Smooth muscle cell (in vitro differentiated cells): ENCODE measurements at regions not wholly inside any gene's neighbourhood (a gene's known extent, or its start where the extent isn't known, plus 50 kb on each side); places are given as distances from the start of the nearest gene placed in this dataset.

ENCODE experiments used
- DNase-seq: peaks from one replicate; lab custom pipeline; 2025; ENCODE audit not compliant: unreplicated experiment; lab: John Stamatoyannopoulos, UW
- H2AFZ ChIP-seq: fragments of 200-600 bp; sonication (generic); 2 replicates; pipeline ENCODE4 v1.6.0; 2016; ENCODE audit warnings: antibody characterized with exemption, low read depth, mild to moderate bottlenecking
- H3F3A ChIP-seq: fragments of 200-600 bp; sonication (generic); 2 replicates; pipeline ENCODE4 v1.6.0; 2017; ENCODE audit warnings: antibody characterized with exemption, low read depth
- H3K27ac ChIP-seq: fragments of 200-600 bp; sonication (generic); 2 replicates; pipeline ENCODE4 v1.5.1; 2016; ENCODE audit warnings: low read depth, mild to moderate bottlenecking
- H3K27me3 ChIP-seq: fragments of 200-600 bp; sonication (generic); 2 replicates; pipeline ENCODE4 v1.6.1; 2016; ENCODE audit warnings: low read depth, mild to moderate bottlenecking
- H3K36me3 ChIP-seq: fragments of 200-600 bp; sonication (generic); 2 replicates; pipeline ENCODE4 v1.5.1; 2016; ENCODE audit warnings: low read depth
- H3K4me1 ChIP-seq: fragments of 200-600 bp; sonication (generic); 2 replicates; pipeline ENCODE4 v1.5.1; 2016; ENCODE audit warnings: low read depth
- H3K4me2 ChIP-seq: fragments of 200-600 bp; sonication (generic); 2 replicates; pipeline ENCODE4 v1.6.0; 2016; ENCODE audit warnings: mild to moderate bottlenecking
- H3K4me3 ChIP-seq: fragments of 200-600 bp; sonication (generic); 2 replicates; pipeline ENCODE4 v1.5.1; 2016; ENCODE audit warnings: mild to moderate bottlenecking
- H3K79me2 ChIP-seq: fragments of 200-600 bp; sonication (generic); 2 replicates; pipeline ENCODE4 v1.6.0; 2016; ENCODE audit warnings: low read depth, mild to moderate bottlenecking
- H3K9ac ChIP-seq: fragments of 200-600 bp; sonication (generic); 2 replicates; pipeline ENCODE4 v1.6.0; 2016; ENCODE audit warnings: low read depth
- H3K9me3 ChIP-seq: fragments of 200-600 bp; sonication (generic); replicated peaks from 2 replicates; pipeline ENCODE4 v1.5.1; 2016; ENCODE audit warnings: low read depth
- H4K20me1 ChIP-seq: fragments of 200-600 bp; sonication (generic); 2 replicates; pipeline ENCODE4 v1.6.0; 2016; ENCODE audit warnings: low read depth
- CTCF ChIP-seq: fragments of 200-600 bp; sonication (generic); IDR thresholded peaks from 2 replicates; pipeline ENCODE4 v1.5.1; 2017; ENCODE audit warnings: borderline replicate concordance, mild to moderate bottlenecking, antibody characterized with exemption; ENCODE audit not compliant: insufficient read depth, poor library complexity, severe bottlenecking
- WGBS: methylation state at CpG from one replicate; pipeline ENCODE4 v1.1.7; 2016; ENCODE audit warnings: low lambda C conversion rate; 5-methylcytosine and 5-hydroxymethylcytosine counted together

- no peak for TF ChIP-seq CTCF
- Histone ChIP-seq H2AFZ (no peak overlapping the region), H3F3A (no peaks in the 10 kb centered on the region), H3K79me2 (no peaks in the 10 kb centered on the region), H3K9me3 (no peaks in the 10 kb centered on the region), H3K36me3 (no peaks in the 10 kb centered on the region), H3K4me1 (no peaks in the 10 kb centered on the region), H4K20me1 (no peaks in the 10 kb centered on the region), H3K27me3 (no peaks in the 10 kb centered on the region), H3K9ac (no peak overlapping the region), H3K27ac (no peak overlapping the region), H3K4me2 (no peak overlapping the region), H3K4me3 (no peak overlapping the region)
- no peak for DNase-seq
- WGBS: 89% methylated on average over 2 of the region's 2 CpGs
Measured at GRCh38 chr18:64699081-64699480, 550.2 kb upstream of the LINC00305 start.

GRCh38 chr18:64695851-64696553 lies 547.1 kb upstream of the LINC00305 start:
- Histone ChIP-seq H3K36me3 (no peaks in the 10 kb centered on the region), H3K9ac (no peak overlapping the region), H3K27me3 (no peaks in the 10 kb centered on the region), H3F3A (no peaks in the 10 kb centered on the region), H3K4me3 (no peak overlapping the region), H3K9me3 (no peaks in the 10 kb centered on the region), H3K4me1 (no peaks in the 10 kb centered on the region), H3K27ac (no peak overlapping the region), H3K4me2 (no peak overlapping the region), H4K20me1 (no peaks in the 10 kb centered on the region), H2AFZ (no peak overlapping the region), H3K79me2 (no peaks in the 10 kb centered on the region)
- 86% methylated on average over 9 of the region's 9 CpGs for WGBS
- no peak for DNase-seq
- TF ChIP-seq CTCF: no peak

- no peak for TF ChIP-seq CTCF
- H2AFZ ChIP-seq: peak overlapping the region; percentile 19
- no peak overlapping the region for H3K4me3 ChIP-seq
- no peak overlapping the region for H3K4me2 ChIP-seq
- no peak for DNase-seq
- H3K9ac ChIP-seq: no peak overlapping the region
- no peaks in the 10 kb centered on the region for H3K27me3 ChIP-seq
- no peaks in the 10 kb centered on the region for H3K79me2 ChIP-seq
- H3K36me3 ChIP-seq: no peaks in the 10 kb centered on the region
- 62% methylated on average over 4 of the region's 4 CpGs for WGBS
- no peaks in the 10 kb centered on the region for H3K9me3 ChIP-seq
- no peaks in the 10 kb centered on the region for H3F3A ChIP-seq
- no peaks in the 10 kb centered on the region for H4K20me1 ChIP-seq
- no peak overlapping the region for H3K27ac ChIP-seq
- no peaks in the 10 kb centered on the region for H3K4me1 ChIP-seq
Measured at GRCh38 chr18:64693766-64694165, 544.9 kb upstream of the LINC00305 start.

- Histone ChIP-seq H3K9me3 (no peaks in the 10 kb centered on the region), H3K79me2 (no peaks in the 10 kb centered on the region), H3K4me3 (no peak overlapping the region), H4K20me1 (no peaks in the 10 kb centered on the region), H3F3A (no peaks in the 10 kb centered on the region), H3K36me3 (no peaks in the 10 kb centered on the region), H3K4me2 (no peak overlapping the region), H3K4me1 (no peaks in the 10 kb centered on the region), H3K27me3 (no peaks in the 10 kb centered on the region), H2AFZ (no peak overlapping the region), H3K9ac (no peak overlapping the region), H3K27ac (no peak overlapping the region)
- TF ChIP-seq CTCF: no peak
- no peak for DNase-seq
- WGBS: 92% methylated on average over 2 of the region's 2 CpGs
Measured at GRCh38 chr18:64692826-64693225, 543.9 kb upstream of the LINC00305 start.
